A172 (cell line): ENCODE measurements at regions not wholly inside any gene's neighbourhood (a gene's known extent, or its start where the extent isn't known, plus 50 kb on each side); places are given as distances from the start of the nearest gene placed in this dataset.
A peak's percentile ranks its signal among the peaks of the same experiment; 100 is the strongest.
"Not testable (repeated sequence)": the region's sequence is repeated elsewhere in the genome, so short reads cannot be mapped to it uniquely, and the experiment has no call there.

Source experiments
- DNase-seq: peaks from one replicate; pipeline ENCODE4 v3.0.0-alpha.2; 2015; ENCODE audit warnings: low spot score

DNA sequence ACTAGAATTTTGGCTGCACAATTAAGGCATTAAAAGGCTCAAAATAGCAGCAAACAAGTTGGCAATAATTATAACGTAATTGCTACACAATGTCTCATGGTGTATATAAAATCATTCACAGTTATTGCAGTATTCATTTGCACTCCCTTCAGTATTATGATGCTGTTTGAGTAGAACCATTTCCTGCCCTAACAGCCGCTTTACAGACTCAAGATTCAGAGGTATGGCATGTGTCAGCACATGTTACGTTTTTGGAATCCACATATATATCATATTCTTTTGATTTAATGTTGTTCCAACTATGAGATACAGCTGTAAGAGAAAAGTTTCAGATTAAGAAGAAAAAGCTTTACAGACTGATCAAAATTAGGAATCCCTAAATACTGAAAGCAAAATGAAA is 56.3 kb upstream of the NCKAP5 start:
- no peak for DNase-seq

DNA sequence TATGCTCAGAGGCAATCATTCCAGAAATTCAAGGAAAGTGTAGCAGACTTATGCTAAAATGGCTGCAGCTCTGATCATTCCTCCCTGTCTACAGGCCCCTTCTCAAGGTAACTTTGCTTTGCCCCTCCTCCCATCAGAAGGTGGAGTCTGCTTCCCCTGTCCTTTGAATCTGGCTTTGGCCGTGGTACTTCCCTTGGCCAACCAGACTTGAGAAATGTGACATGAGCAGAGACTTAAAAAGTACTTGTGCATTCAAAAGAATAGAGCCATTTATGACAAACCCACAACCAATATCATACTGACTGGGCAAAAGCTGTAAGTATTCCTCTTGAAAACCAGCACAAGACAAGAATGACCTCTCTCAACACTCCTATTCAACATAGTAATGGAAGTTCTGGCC is 59.5 kb upstream of the NCKAP5 start:
- no peak for DNase-seq

DNA sequence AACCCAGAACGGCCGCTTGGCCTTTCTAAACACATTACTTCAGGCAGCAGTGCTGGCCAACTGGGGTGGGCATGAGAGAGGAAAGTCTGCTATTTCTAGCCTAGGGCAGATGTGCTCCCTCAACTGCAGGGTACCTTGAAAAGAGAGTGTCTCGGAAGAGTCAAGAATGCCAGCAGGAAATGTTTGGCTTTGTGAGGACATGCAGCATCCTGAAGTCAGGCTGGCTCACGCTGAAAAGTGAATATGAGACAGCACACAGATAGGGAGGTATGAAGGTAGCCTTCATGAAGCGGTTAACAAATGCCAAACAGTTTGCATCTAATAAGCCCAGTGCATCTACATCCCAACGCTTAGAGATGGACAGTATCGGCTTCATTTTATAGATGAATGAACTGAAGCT is 65.0 kb upstream of the NCKAP5 start:
- DNase-seq, result no peak

DNA sequence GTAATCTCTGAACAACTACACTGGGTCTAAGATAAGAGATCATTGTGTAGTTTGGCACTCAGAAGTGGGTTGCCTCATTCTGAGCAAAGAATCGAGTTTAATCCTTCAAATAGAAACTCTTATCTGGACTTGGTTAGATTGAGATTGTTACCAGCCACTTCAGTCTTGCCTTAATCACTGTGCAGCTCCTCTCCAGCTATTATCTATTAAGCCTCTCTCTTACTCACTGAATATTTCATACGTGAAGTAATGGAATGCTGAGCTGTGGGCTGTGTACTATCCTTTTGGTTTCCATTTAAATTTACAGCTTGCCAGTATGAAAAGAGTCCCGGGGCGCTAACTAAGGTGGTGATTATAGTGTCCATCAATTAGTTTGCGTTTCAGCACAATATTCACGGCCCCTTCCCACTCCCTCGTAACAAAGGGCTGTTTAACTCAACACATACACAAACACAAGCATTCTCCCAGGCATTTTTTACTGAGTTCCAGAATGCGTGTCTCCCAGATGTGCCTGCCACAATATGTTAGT is 65.7 kb upstream of the NCKAP5 start:
- peak; percentile 28 for DNase-seq

DNA sequence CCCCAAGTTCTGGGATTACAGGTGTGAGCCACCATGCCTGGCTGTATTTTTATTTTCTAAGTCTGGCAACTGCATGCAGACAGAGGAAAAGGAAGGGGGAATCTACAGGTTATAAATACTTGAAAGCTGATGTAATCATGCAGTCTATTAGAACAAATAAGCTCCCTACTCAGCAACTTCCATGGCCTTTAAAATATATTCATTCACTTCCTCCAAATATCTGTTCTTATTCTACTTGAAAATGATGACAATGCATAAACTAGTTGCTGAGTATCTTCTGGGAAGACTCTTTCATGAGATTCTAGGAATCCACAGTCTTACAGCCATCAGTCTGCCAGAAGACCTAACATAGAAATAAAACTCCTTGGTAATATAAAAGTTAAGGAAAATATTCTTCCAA is 66.9 kb upstream of the NCKAP5 start:
- DNase-seq, result no peak

DNA sequence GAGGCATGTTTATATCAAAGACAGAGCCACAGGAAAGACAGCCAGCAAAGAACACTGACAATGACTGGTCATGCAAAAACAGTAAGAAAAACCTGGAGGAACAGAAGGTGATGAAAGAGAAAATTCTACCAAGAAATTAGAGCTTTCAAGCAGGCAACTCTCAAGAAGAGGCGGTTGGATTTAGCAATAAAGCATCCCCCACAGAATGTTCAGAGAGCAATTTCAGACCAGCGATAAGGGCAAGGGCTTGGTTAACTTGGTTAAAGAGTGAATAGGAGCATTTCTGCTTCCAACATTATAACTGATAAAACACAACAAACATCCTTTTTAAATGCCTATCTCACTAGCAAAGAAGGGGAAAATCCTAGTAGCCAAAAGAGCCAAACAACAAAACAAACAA is 68.0 kb upstream of the NCKAP5 start:
- no peak for DNase-seq

DNA sequence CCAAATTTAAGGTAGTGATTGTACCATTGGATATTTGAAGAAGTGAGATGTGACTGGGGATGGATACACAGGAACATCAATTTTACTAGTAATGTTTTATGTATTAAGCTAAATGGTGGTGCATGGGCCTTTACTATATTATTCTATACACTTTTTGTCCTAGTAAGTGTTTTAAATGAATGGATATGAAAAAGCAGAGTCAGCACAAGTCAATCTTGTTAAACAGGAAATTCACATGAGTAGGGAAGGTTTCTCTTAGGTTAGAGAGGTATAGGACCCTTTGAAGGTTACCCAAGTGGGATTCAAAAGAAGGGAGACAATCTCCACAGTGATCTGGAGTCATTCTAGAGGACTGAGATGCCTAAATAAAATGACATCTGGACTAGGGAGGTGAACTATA is 71.8 kb upstream of the NCKAP5 start:
- no peak for DNase-seq

DNA sequence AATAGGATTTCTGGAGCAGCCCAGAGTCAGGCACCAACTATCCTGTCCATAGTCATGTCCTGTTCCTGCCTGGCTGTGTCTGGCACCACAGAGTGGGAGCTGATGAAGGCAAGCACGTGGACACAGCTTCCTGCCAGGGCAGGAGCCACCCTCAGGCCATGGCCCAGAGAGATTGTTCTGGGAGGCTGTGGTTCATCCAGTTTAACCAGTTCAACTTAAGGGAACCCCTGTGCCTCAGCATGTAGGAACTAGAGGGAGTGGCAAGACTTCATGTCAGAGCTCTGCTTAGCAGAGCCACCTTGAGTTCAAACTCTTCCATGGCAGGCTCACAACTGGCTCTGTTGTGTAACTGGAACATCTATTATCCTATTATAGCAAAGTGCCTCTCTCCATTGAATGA is 73.2 kb upstream of the NCKAP5 start:
- no peak for DNase-seq

DNA sequence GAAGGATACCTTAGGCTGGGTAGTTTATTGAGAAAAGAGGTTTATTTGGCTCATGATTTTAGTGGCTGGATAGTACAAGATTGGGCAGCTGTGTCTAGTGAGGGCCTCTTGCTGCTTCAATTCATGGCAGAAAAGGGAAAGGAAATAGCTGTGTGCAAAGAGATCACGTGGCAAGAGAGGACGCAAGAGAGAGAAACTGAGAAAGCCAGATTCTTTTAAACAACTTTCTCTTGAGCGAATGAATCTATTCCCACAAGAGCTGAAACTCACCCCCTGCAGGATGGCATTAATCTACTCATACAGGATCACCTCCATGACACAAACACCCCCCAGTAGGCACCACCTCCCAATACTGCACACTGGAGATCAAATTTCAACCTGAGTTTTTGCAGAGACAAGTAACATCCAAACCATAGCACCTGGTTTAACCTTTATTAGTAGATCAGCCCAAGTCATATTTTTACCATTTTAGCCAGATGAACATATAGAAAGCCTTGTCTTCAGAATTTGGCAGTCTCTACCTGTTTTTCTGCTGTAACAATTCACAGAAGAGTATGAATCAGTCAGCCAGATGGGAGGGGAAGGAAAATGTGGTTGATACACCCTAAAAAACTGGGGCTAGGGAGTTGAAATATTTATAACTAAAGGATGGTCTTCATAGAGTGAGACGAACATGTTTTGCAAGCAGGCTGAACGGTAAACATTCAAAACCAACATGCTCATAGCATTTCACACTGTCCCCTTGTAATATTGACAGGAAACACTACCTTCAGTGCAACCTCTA is 73.9 kb upstream of the NCKAP5 start:
- DNase-seq, result no peak

DNA sequence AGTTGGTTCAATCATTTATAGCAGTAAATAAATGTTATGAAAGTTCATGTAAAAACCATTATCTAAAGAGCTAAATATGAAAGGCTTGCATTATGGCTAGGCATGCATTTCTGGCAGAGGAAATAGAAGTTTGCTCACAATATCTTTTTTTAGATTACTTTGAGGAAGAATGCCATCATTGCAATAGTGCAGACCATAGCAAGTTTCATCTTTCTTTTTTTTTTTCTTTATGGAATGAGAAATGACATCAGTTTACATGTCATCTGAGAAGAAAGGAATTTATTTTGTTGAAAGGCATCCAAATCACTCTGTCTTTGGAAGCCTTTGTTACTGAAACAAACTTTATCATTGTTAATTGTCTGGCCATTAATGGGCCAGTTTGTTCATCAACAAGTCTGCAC is 74.5 kb upstream of the NCKAP5 start:
- DNase-seq, result no peak

DNA sequence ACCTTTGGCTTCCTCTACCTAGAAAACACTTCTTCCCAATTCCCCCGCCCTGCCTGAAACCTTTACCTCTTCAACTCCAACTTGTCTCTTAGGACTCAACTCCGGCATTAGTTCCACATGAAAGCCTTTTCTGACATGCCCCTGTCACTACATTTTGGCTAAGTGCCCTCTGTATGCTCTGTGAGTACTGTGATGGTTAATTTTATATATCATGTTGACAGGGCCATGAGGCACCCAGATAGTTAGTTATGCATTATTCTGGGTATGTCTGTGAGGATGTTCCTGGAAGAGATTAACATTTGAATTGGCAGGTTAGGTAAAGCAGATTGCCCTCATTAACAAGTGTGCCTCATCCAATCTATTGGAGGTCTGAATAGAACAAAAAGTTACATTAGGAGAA is 75.6 kb upstream of the NCKAP5 start:
- no peak for DNase-seq

DNA sequence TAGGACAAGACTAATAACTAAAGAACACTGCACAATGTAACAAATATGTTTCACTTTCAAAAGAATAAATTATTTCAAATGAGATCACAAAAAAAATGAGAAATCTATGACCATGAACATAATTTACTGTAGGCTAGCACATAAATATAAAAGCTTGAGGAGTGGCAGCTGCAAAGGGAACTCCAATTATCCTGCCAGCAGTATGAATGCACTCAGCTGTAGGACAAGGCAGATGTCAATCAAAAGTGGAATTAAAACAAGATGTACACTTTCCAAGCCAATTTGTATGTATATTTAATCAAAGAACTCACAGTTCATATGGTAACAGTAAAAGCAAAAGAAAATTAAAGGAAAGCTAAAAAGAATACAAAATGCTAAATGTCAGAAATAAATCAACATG is 76.6 kb upstream of the NCKAP5 start:
- no peak for DNase-seq

DNA sequence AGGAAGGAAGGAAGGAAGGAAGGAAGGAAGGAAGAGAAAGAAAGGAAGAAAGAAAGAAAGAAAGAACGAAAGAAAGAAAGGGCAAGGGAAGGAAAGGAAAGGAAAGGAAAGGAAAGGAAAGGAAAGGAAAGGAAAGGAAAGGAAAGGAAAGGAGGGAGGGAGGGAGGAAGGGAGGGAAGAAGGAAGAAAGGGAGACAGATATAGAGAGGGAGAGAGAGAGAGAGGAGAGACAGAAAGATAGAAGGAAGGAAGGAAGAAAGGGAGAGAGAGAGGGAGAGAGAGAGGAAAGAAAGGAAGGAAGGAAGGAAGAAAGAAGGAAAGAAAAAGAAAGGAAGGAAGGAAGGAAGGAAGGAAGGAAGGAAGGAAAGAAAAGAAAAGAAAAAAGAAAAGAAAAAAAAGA is 79.1 kb upstream of the NCKAP5 start:
- not testable (repeated sequence) for DNase-seq

DNA sequence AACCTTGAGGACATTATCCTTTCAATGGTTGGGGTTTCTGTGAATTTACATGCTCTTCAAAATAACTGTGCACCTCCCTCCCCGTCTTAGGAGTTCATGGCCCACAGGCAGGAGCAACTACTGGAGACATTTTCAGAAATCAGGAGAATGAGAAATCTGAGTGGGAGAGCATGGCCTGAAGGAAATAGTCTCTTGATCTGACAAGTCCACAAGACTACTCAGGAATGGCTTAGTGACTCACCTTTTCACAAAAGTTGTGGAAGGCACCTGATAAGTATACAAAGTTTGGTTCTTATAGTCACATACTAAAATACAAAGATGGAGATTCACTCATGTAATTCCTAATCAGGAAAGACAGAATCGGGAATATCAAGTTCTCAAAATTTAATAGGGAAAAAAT is 83.6 kb upstream of the NCKAP5 start:
- no peak for DNase-seq

DNA sequence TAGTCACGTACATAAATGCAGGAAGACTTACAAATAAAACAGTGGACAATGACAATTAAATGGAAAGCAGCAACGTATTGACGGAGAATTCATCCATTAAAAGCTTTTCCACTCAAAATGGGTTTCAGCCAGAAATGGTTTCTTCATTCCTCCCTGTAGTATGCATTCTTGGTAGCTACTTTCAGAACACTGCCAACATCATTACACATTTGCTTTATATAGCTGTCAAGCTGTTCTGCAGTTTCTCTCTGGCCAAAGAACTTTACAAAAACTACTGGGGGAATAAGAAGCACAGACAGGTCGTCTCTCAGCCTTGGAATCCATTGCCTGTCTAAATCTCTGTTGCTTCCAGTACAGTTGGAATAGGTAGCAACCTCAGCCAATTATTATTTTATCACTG is 84.1 kb upstream of the NCKAP5 start:
- no peak for DNase-seq

DNA sequence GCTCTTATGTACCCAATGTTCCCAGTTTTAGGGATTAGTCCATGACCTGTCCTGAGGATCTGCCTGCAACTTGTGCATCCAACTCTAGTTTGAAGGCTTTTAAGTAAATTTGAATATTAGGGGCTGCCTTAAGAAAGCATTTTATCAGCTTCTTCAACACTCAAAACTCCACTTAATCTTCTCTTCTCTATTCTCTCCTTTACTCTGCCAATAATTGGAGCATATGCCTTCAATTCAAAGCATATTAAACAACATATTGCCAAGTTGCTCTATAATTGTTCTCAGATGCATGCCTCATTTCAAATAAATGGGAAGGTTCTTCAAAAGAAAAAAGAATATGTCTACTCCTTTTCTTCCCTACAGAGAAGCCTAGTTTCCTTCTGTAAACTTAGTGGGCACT is 84.8 kb upstream of the NCKAP5 start:
- DNase-seq, result no peak

DNA sequence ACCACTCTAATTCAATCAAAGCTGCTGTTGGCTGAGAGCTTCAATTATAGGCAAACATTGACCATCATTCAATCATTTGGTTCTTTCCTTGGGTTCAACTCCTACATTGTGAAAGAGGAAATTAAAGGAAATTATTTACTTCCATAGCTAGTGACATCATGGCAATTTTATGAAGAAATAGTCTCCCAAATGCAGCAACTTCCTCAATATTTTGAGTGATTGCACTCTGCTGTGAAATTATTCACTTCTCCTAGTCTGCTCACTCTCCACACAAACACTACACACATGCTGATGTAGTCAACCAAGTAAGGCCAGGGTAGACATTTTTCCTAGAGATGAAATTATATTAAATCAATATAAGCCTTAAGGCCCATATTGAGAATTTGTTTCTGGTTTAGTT is 86.7 kb upstream of the NCKAP5 start:
- no peak for DNase-seq

DNA sequence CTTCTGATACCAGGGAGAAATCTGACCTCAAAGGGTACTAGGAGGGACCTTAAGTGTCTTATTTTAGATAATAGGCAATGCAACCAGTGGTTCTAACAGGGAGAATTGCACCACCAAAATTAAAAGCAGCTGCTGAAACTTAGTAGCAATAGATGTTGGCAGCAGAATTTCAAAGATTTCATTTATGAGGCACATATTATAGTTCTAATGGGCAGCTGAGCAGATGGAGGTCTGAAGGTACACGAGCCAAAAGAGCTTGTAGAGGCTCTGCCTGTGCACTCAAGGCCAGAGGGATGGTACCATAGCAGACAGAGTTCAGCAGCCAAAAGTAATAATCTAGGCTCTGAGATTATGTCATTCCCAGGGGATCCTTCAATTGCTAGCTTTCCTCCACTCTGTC is 87.3 kb upstream of the NCKAP5 start:
- DNase-seq, result no peak

DNA sequence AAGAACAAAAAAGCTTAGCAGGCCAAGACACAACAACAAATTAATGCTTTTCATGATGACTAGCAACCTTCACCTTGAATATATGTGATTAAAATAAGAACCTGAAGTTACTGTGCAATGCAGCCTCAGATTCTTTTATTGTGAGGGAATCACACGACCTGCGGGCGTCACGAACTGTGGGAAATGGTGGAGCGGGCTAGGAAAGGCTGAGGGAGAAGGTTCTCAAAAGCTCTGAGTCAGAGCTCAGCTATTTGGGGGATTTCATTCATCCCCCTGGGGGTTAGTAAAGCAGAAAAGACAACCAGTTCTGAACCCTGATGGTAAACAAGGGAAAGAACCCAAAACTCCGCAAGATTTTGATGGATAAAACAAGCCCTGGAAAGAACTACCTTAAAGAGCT is 89.3 kb upstream of the NCKAP5 start:
- DNase-seq, result peak; percentile 79

DNA sequence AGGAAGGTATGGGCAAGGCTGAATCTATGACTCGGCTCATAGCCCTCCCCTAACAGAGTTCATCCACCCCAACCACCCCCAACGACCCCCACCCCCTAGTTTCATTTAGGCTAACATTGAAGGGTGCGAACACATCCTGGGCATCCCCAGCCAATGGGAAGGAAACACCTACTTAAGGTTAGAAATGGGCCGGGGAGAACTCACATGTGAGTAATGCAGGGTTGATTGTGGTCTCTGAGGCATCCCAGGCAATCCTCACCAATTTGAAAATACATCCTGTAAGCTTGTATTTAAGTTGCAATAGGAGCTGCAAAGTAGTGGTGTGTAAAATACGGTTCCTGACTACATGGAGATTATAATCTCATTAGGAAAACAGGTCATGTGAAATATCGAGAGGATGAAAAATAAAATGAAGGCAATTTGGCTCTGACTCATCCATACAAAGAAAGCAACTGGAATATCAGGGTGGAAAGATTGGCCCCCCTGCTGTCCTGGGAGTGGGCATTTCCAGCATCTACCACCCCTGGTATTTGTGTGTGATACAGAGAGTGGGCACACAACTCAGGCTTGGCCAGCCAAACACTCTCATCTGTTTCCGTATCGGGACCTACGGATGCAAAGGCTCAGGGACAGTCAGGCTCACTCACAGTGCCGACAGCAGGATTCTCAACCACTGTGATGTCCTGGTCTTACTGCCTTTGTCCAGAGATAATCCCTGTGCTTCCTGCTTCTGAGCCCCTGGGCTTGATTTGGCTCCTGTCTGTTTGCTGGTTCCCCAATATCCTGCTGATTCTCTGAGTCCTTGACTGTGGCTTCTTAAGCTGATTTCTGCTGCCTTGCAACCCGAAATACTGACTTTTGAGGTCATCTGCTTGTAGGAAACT is 90.0 kb upstream of the NCKAP5 start:
- DNase-seq, result peak; percentile 60

DNA sequence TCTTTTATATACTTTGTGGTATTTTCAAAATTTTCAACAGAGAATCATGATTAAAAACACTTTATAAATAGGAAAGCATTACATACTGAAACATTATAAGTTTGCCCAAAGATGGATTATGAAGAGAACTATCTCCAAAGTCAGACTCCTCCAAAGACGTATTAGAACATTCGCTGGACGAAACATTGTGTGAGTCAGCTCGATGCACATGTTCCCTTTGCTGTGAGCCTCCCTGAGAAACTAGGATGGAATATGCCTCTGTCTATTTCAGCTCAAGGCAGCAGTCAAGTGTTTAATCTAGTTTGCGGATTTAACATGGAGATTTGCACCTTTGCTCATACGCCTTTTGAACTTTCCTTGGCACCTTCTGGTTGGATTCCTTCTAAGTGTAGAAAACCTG is 92.2 kb upstream of the NCKAP5 start:
- DNase-seq, result no peak

DNA sequence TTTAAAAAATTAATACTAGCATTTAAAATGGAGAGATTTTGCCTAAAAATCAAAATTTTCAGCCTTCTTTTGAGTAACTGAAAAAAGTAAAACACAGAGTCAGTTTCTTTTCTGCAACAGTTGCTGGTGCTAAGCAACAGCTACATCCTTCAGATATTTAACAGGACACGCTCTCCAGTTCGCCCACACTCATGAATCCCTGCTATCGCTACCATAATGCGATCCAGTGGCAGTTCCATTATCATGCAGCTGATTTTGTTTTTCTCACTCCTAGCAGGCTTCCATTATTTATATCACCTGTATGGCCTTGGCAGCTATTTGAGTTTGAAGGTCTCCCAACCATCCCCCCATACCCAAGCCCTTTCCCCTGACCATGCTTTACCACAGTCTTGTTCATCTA is 93.1 kb upstream of the NCKAP5 start:
- DNase-seq, result no peak

DNA sequence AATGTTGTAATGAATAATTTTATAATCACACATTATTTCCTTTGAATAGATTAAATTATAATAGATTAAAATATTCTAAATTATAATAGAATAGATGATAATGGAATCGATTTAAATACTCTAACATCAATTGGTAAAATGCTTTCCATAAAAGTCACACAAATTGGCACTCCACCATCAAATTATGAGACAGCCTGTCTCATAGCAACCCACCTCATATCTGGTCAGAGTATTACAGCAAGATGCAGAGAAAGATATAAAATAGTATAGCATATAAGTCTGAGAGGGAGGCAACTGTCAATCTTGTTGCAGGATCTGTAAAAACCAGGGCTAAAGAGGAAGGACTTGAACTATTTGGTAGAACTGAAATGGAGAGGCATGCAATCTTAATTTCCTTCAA is 98.4 kb upstream of the NCKAP5 start:
- DNase-seq, result no peak
